AG04449 (cell line): ENCODE measurements at regions not wholly inside any gene's neighbourhood (a gene's known extent, or its start where the extent isn't known, plus 50 kb on each side); places are given as distances from the start of the nearest gene placed in this dataset.
"Not testable (repeated sequence)": the region's sequence is repeated elsewhere in the genome, so short reads cannot be mapped to it uniquely, and the experiment has no call there.

Experiments used
- CTCF ChIA-PET: fragments of 350-600 bp; formaldehyde crosslinking; extraction: SDS; loops from one replicate; lab custom pipeline; 2021; ENCODE audit warnings: antibody characterized with exemption; lab: Yijun Ruan, JAX
- POLR2A ChIA-PET: fragments of 400-600, 350-600 bp; formaldehyde crosslinking; extraction: SDS; loops from one replicate; lab custom pipeline; 2020; ENCODE audit warnings: antibody characterized with exemption, inconsistent platforms; lab: Yijun Ruan, JAX
- DNase-seq: peaks from one replicate; pipeline ENCODE4 v3.0.0-alpha.2; 2010; ENCODE audit warnings: low read depth, low spot score
- H3K4me3 ChIP-seq: 2 replicates; pipeline ENCODE4 v1.5.1; 2011; ENCODE audit warnings: low read depth, mild to moderate bottlenecking, control low read depth, low read length
- TF ChIP-seq, protein P1 (sequence below): IDR thresholded peaks from one replicate; pipeline ENCODE4 v1.5.1; 2011; ENCODE audit warnings: mild to moderate bottlenecking, moderate library complexity, low read length, control low read depth, inconsistent platforms; ENCODE audit not compliant: insufficient read depth; ENCODE audit errors: missing control alignments

DNA sequence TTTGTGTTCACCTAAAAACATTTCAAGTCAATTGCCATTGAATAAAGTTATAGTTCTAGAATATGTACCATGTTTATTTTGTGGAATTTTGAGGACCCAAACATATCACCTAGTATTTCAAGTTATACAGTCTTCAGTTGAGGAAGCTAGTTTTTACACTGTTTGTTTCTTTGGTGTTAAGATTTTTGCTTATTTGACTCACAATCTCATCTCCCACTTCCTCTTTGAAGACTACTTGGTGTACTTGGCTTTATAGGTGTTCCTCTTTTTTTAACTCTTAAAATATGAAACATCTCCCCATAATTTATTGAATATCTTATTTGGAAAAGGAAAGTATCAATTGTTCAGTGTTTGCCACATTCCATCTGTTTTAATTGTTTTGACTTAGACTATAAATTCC, 675.4 kb downstream of the RAPGEF2 start:
- H3K4me3 ChIP-seq: no peak overlapping the region

DNA sequence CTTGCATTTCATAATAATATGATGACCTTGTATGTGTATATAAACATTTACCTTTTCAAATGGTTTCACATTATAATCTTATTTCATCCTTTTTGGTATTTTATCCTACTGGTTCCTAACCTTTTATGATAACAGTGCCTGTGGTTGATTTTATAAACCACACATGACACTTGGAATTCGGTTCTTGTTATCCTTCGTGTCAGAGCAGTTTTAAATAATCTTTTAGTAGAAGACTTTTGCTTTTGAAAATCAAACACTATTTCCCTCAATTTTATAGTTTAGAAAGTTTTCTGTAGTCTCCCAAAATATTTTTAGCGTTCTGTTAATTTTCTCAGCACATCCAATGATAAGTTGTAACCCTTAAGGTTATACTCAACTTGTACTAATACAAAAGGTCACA, 676.8 kb downstream of the RAPGEF2 start:
- CTCF ChIA-PET: no interaction called here
- DNase-seq: no peak
- TF ChIP-seq, protein P1, sequence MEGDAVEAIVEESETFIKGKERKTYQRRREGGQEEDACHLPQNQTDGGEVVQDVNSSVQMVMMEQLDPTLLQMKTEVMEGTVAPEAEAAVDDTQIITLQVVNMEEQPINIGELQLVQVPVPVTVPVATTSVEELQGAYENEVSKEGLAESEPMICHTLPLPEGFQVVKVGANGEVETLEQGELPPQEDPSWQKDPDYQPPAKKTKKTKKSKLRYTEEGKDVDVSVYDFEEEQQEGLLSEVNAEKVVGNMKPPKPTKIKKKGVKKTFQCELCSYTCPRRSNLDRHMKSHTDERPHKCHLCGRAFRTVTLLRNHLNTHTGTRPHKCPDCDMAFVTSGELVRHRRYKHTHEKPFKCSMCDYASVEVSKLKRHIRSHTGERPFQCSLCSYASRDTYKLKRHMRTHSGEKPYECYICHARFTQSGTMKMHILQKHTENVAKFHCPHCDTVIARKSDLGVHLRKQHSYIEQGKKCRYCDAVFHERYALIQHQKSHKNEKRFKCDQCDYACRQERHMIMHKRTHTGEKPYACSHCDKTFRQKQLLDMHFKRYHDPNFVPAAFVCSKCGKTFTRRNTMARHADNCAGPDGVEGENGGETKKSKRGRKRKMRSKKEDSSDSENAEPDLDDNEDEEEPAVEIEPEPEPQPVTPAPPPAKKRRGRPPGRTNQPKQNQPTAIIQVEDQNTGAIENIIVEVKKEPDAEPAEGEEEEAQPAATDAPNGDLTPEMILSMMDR: no peak
- H3K4me3 ChIP-seq: no peak overlapping the region
- POLR2A ChIA-PET: no interaction called here

More for the DNA sequence above, 675.4 kb downstream of the RAPGEF2 start:
- no peak for DNase-seq
- CTCF ChIA-PET: no interaction called here
- POLR2A ChIA-PET: no interaction called here
- TF ChIP-seq, protein P1: no peak

DNA sequence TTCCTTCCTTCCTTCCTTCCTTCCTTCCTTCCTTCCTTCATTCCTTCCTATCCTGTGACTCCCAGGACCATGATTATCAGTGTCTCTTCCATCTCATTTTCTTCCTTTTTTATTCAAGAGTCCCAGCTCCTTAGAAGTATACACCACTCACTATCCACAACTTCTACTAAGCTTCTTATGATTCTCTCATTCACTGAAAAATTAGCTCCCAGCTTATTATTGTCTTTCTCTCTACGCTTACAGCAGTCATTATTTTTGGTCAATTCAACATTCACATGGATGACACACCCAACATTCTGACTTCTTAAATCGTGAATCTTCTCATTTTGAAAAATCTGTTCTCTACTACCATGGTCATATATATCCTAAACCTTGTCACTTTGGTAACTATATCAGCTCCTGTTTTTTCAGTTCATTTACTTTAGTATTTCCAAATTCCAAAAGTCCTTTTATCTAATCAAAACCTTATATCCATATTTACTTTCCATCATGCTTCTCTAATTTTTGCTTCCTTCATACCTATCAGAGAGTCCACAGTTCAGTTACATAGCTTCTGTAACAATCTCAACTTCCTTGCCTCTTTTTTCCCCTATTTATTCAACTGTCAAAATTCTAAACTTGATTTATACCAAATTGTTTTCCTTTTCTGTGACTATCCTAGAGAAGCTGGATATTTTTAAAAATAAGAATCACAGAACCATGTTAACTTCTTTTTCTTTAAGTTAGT, 677.5 kb downstream of the RAPGEF2 start:
- DNase-seq: no peak
- ChIA-PET POLR2A (no interaction called here), CTCF (no interaction called here)
- TF ChIP-seq, protein P1: no peak
- H3K4me3 ChIP-seq: no peak overlapping the region

DNA sequence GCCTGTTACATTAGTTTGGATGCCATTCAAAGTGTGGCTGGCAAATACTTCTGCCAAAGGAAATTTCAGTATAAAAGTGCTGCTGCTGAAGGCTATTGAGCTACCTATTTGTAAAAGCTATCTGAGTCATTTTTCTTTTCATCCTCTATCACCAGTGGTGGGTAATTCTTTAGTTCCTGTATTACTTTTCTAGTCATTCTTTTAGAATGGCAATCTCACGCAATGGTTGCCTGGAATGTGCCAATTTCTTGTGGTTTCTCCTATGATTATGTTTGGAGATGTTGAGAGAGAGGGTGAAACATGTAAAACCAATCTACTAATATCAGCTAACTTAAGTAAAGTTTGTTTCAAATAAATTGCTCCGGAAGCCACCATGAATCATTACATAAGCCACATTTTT, 685.0 kb downstream of the RAPGEF2 start:
- TF ChIP-seq, protein P1: no peak
- CTCF ChIA-PET: interaction anchor here (0.6 kb wide), 1 partner anchor 21 kb away, joined by 3 read pairs; no protein-coding TSS in a partner anchor
- POLR2A ChIA-PET: no interaction called here
- H3K4me3 ChIP-seq: no peak overlapping the region
- no peak for DNase-seq

DNA sequence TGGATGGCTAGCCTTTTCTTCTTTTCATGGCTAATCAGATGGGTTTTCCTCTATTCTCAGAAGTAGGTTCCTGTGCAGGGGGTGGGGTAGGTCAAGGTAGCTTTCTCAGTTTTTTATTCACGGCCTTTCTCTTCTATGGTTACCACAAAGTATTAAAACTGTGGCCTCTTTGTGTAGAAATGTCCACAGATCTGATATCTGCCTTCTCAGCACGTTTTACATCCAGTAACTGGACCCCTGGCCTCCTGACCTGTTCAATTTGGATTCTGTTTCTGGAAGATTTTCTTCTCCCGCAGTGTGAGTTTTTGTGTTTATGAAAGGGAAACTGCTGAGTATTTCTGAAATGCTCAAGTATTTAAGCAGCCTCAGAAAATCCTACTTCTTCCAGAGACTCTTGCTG, 688.5 kb downstream of the RAPGEF2 start:
- POLR2A ChIA-PET: no interaction called here
- no peak for DNase-seq
- TF ChIP-seq, protein P1: no peak
- H3K4me3 ChIP-seq: no peak overlapping the region
- CTCF ChIA-PET: no interaction called here

DNA sequence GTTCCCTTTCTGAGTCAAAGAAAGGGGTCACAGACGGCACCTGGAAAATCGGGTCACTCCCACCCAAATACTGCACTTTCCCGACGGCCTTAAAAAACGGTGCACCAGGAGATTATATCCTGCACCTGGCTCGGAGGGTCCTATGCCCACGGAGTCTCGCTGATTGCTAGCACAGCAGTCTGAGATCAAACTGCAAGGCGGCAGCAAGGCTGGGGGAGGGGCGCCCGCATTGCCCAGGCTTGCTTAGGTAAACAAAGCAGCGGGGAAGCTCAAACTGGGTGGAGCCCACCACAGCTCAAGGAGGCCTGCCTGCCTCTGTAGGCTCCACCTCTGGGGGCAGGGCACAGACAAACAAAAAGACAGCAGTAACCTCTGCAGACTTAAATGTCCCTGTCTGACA, 701.7 kb downstream of the RAPGEF2 start:
- POLR2A ChIA-PET, CTCF ChIA-PET, H3K4me3 ChIP-seq, DNase-seq: not testable (repeated sequence)

DNA sequence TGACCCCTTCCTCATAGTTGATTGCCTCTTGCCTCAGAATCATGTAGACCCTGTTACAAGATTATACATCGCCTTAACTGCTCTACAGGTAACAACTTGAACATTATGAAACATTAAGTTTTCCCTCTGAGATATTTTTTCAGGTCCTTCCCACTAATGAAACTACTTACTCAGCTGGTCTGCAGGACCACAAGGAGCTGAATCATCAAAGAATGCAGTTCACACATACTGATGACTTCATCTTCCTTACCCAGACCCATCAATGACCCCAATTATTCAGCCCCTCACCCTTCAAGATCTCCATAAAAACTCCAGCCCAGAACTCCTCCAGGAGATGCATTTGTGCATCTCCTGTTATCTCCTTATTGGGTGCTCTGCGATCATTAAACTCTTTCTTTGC, 720.9 kb downstream of the RAPGEF2 start:
- POLR2A ChIA-PET: no interaction called here
- CTCF ChIA-PET: no interaction called here
- H3K4me3 ChIP-seq: no peak overlapping the region
- TF ChIP-seq, protein P1: no peak
- DNase-seq: no peak
